IMR-90 (cell line): ENCODE measurements at regions not wholly inside any gene's neighbourhood (a gene's known extent, or its start where the extent isn't known, plus 50 kb on each side); places are given as distances from the start of the nearest gene placed in this dataset.

ENCODE experiments used
- ATAC-seq: fragments of 200-7000 bp; cut with Tn5 transposase; 2 replicates; pipeline ENCODE4 v1.9.1; 2020; ENCODE audit warnings: low read depth, mild to moderate bottlenecking, moderate library complexity
- BruUV-seq: library from RNA; stranded (reverse); fragments of 400-500 nt; replicated peaks from 2 replicates; lab custom pipeline; 2021; lab: Mats Ljungman, UMichigan
- CTCF ChIA-PET: fragments of 300-600 bp; formaldehyde crosslinking; extraction: SDS; loops from one replicate; lab custom pipeline; 2021; ENCODE audit warnings: antibody characterized with exemption; lab: Yijun Ruan, JAX
- POLR2A ChIA-PET: fragments of 300-600 bp; sonication (Branson Sonifier 250); formaldehyde crosslinking; loops from one replicate; lab custom pipeline; 2022; ENCODE audit warnings: antibody characterized with exemption; ENCODE audit not compliant: unreplicated experiment; lab: Charles Lee
- DNase-seq: peaks from one replicate; pipeline ENCODE4 v3.0.0; 2013
- H2AFZ ChIP-seq: replicated peaks from 2 replicates; pipeline ENCODE3; 2013; ENCODE audit warnings: low read length, mild to moderate bottlenecking; ENCODE audit not compliant: poor library complexity
- H2AK5ac ChIP-seq: 2 replicates; pipeline ENCODE4 v1.6.1; 2013; ENCODE audit warnings: low read depth, low read length, inconsistent platforms
- H2AK9ac ChIP-seq: replicated peaks from 2 replicates; pipeline ENCODE3; 2013; ENCODE audit warnings: mild to moderate bottlenecking, low read depth, low read length, moderate library complexity; ENCODE audit not compliant: poor library complexity
- H2BK120ac ChIP-seq: 2 replicates; pipeline ENCODE4 v1.6.1; 2013; ENCODE audit warnings: low read depth, low read length, inconsistent platforms
- H2BK15ac ChIP-seq: 3 replicates; pipeline ENCODE4 v1.6.1; 2013; ENCODE audit warnings: low read depth, low read length, inconsistent platforms
- H2BK20ac ChIP-seq: 2 replicates; pipeline ENCODE4 v1.6.1; 2013; ENCODE audit warnings: low read depth, mild to moderate bottlenecking, inconsistent platforms, low read length, moderate library complexity
- H2BK5ac ChIP-seq: 2 replicates; pipeline ENCODE4 v1.6.1; 2013; ENCODE audit warnings: mild to moderate bottlenecking, low read depth, low read length, inconsistent platforms; ENCODE audit not compliant: poor library complexity, severe bottlenecking
- H3K14ac ChIP-seq: replicated peaks from 2 replicates; pipeline ENCODE4 v1.6.1; 2013; ENCODE audit warnings: low read depth, low read length, inconsistent platforms
- H3K18ac ChIP-seq: 2 replicates; pipeline ENCODE4 v1.6.1; 2013; ENCODE audit warnings: low read depth, low read length, control low read depth
- H3K23ac ChIP-seq: 2 replicates; pipeline ENCODE4 v1.6.1; 2013; ENCODE audit warnings: low read depth, low read length, inconsistent platforms
- H3K27ac ChIP-seq: 2 replicates; pipeline ENCODE4 v1.5.1; 2013; ENCODE audit warnings: mild to moderate bottlenecking, control low read depth, low read length; ENCODE audit not compliant: insufficient read depth
- H3K27me3 ChIP-seq: 2 replicates; pipeline ENCODE4 v1.6.1; 2013; ENCODE audit warnings: low read length; ENCODE audit not compliant: control insufficient read depth, insufficient read depth
- H3K36me3 ChIP-seq: 2 replicates; pipeline ENCODE4 v1.6.1; 2013; ENCODE audit warnings: low read length, mixed read lengths; ENCODE audit not compliant: control insufficient read depth, insufficient read depth
- H3K4ac ChIP-seq: 2 replicates; pipeline ENCODE4 v1.6.1; 2013; ENCODE audit warnings: low read depth, low read length, inconsistent platforms
- H3K4me1 ChIP-seq: 2 replicates; pipeline ENCODE4 v1.6.1; 2013; ENCODE audit warnings: low read length, mixed read lengths; ENCODE audit not compliant: control insufficient read depth, insufficient read depth
- H3K4me2 ChIP-seq: 2 replicates; pipeline ENCODE4 v1.6.1; 2013; ENCODE audit warnings: low read depth, mild to moderate bottlenecking, control low read depth, low read length, moderate library complexity
- H3K4me3 ChIP-seq: 2 replicates; pipeline ENCODE4 v1.5.1; 2013; ENCODE audit warnings: low read depth, mild to moderate bottlenecking, control low read depth, low read length, moderate library complexity; ENCODE audit not compliant: insufficient read depth
- H3K56ac ChIP-seq: 2 replicates; pipeline ENCODE4 v1.6.1; 2013; ENCODE audit warnings: low read length, inconsistent platforms; ENCODE audit not compliant: insufficient read depth; ENCODE audit errors: extremely low read depth
- H3K79me1 ChIP-seq, 2 experiments: 2 replicates each; pipeline ENCODE4 v1.6.1; 2013; ENCODE audit warnings: low read length in 2 of 2, inconsistent platforms in 1 of 2, low read depth in 1 of 2
- H3K9ac ChIP-seq: 2 replicates; pipeline ENCODE4 v1.6.1; 2013; ENCODE audit warnings: low read depth, low read length, control low read depth
- H3K9me1 ChIP-seq: 2 replicates; pipeline ENCODE4 v1.6.1; 2013; ENCODE audit warnings: low read length, inconsistent platforms; ENCODE audit not compliant: insufficient read depth
- H3K9me3 ChIP-seq: 2 replicates; pipeline ENCODE4 v1.6.1; 2013; ENCODE audit warnings: low read length; ENCODE audit not compliant: control insufficient read depth, insufficient read depth
- H4K20me1 ChIP-seq: 2 replicates; pipeline ENCODE4 v1.6.1; 2013; ENCODE audit warnings: low read length, inconsistent platforms; ENCODE audit not compliant: insufficient read depth
- H4K5ac ChIP-seq: 2 replicates; pipeline ENCODE4 v1.6.1; 2013; ENCODE audit warnings: mild to moderate bottlenecking, low read depth, low read length, control low read depth
- H4K8ac ChIP-seq, 2 experiments: 2 replicates each; pipeline ENCODE4 v1.6.1; 2013; ENCODE audit warnings: low read depth in 2 of 2, low read length in 2 of 2, control low read depth in 1 of 2, inconsistent platforms in 1 of 2
- H4K91ac ChIP-seq: 2 replicates; pipeline ENCODE4 v1.6.1; 2013; ENCODE audit warnings: low read depth, low read length, inconsistent platforms; ENCODE audit not compliant: insufficient read depth
- CTCF ChIP-seq: conservative IDR thresholded peaks from 2 replicates; pipeline ENCODE4 v1.5.1; 2012; ENCODE audit warnings: mild to moderate bottlenecking, low read depth, low read length, improper control_type of control experiment
- ELK1 ChIP-seq: fragments of 150-350 bp; IDR thresholded peaks from 2 replicates; pipeline ENCODE4 v1.6.1; 2016; ENCODE audit warnings: low read depth, mild to moderate bottlenecking, low read length, moderate library complexity, borderline replicate concordance
- FOS ChIP-seq: fragments of 150-350 bp; IDR thresholded peaks from 2 replicates; pipeline ENCODE4 v1.6.1; 2016; ENCODE audit warnings: low read depth, low read length
- MAFK ChIP-seq: IDR thresholded peaks from 2 replicates; pipeline ENCODE4 v1.6.1; 2012; ENCODE audit warnings: low read depth, low read length, improper control_type of control experiment
- MAZ ChIP-seq: IDR thresholded peaks from 2 replicates; pipeline ENCODE4 v1.6.1; 2012; ENCODE audit warnings: low read depth, mild to moderate bottlenecking, low read length, improper control_type of control experiment, moderate library complexity, borderline replicate concordance
- MXI1 ChIP-seq: IDR thresholded peaks from 2 replicates; pipeline ENCODE4 v1.6.1; 2012; ENCODE audit warnings: low read depth, mild to moderate bottlenecking, low read length, moderate library complexity, borderline replicate concordance
- NFE2L2 ChIP-seq: fragments of 150-350 bp; IDR thresholded peaks from 2 replicates; pipeline ENCODE4 v1.6.1; 2016; ENCODE audit warnings: low read depth, mild to moderate bottlenecking, low read length
- POLR2A ChIP-seq: IDR thresholded peaks from 2 replicates; pipeline ENCODE4 v1.6.1; 2012; ENCODE audit warnings: mild to moderate bottlenecking, low read depth, low read length
- RAD21 ChIP-seq: IDR thresholded peaks from 2 replicates; pipeline ENCODE4 v1.6.1; 2012; ENCODE audit warnings: low read length, improper control_type of control experiment
- RCOR1 ChIP-seq: IDR thresholded peaks from 2 replicates; pipeline ENCODE4 v1.6.1; 2012; ENCODE audit warnings: mild to moderate bottlenecking, low read length, improper control_type of control experiment; ENCODE audit not compliant: insufficient replicate concordance
- RFX5 ChIP-seq: IDR thresholded peaks from 2 replicates; pipeline ENCODE4 v1.8.0; 2012; ENCODE audit warnings: low read depth, mild to moderate bottlenecking, low read length, moderate library complexity
- SMC3 ChIP-seq: fragments of 150-350 bp; IDR thresholded peaks from 2 replicates; pipeline ENCODE4 v1.6.1; 2016; ENCODE audit warnings: low read depth, mild to moderate bottlenecking, antibody characterized with exemption, low read length, moderate library complexity
- WGBS, 2 experiments: methylation state at CpG; one replicate each; pipeline versions ENCODE4 v1.1.5 to v1.1.7; 2013; ENCODE audit warnings: missing lambda C conversion rate in 2 of 2; ENCODE audit not compliant: insufficient read length in 1 of 2; ENCODE audit errors: extremely low coverage in 2 of 2; 5-methylcytosine and 5-hydroxymethylcytosine counted together
- dilution Hi-C: fragments of 300-500 bp; cut with HindIII; formaldehyde crosslinking; loops from one replicate; pipeline ENCODE4 v1.14.3; 2018; ENCODE audit warnings: low sequenced_read_pairs; ENCODE audit not compliant: unreplicated experiment
- in situ Hi-C: fragments of 300-500 bp; cut with MboI; formaldehyde crosslinking; loops from 3 replicates; pipeline ENCODE4 v1.14.3; 2019; ENCODE audit warnings: low sequenced_read_pairs, inconsistent platforms, mixed read lengths
- intact Hi-C: fragments of 100-400 bp; cut with micrococcal nuclease; formaldehyde crosslinking; loops from 2 replicates; pipeline ENCODE4 v1.10.0; 2022

GRCh38 chrX:42869011-42869410, 91.0 kb upstream of the PPP1R2C start:
- Histone ChIP-seq H3K23ac (no peak overlapping the region), H3K14ac (no peak overlapping the region), H3K4me1 (no peaks in the 10 kb centered on the region), H2BK15ac (no peak overlapping the region), H4K5ac (no peak overlapping the region), H3K4me3 (no peak overlapping the region), H2BK120ac (no peak overlapping the region), H2BK20ac (no peak overlapping the region), H3K9ac (no peak overlapping the region), H3K56ac (no peak overlapping the region), H3K27me3 (no peaks in the 10 kb centered on the region), H4K20me1 (no peaks in the 10 kb centered on the region), H2BK5ac (no peak overlapping the region), H2AFZ (no peak overlapping the region), H3K27ac (no peak overlapping the region), H3K79me1 (no peaks in the 10 kb centered on the region), H4K91ac (no peak overlapping the region), H2AK5ac (no peak overlapping the region), H3K9me1 (no peaks in the 10 kb centered on the region), H3K18ac (no peak overlapping the region), H3K4me2 (no peak overlapping the region), H3K4ac (no peak overlapping the region), H2AK9ac (no peak overlapping the region), H3K9me3 (no peaks in the 10 kb centered on the region), H3K36me3 (no peaks in the 10 kb centered on the region), H4K8ac (no peak overlapping the region)
- intact Hi-C loops, result no loop called here
- ChIA-PET CTCF (no interaction called here), POLR2A (no interaction called here)
- in situ Hi-C loops, result no loop called here
- BruUV-seq, result no TSS peak
- ATAC-seq (no peak), DNase-seq (no peak)
- no CpG with 5 or more reads among the region's 3 CpGs for WGBS, 2 experiments
- dilution Hi-C loops, result no loop called here
- TF ChIP-seq MAFK (no peak), CTCF (no peak), FOS (no peak), RAD21 (no peak), MAZ (no peak), SMC3 (no peak), POLR2A (no peak), MXI1 (no peak), RCOR1 (no peak), RFX5 (no peak), ELK1 (no peak), NFE2L2 (no peak)
